ENCODE measurements at regions not wholly inside any gene's neighbourhood (a gene's known extent, or its start where the extent isn't known, plus 50 kb on each side); places are given as distances from the start of the nearest gene placed in this dataset.

DNA sequence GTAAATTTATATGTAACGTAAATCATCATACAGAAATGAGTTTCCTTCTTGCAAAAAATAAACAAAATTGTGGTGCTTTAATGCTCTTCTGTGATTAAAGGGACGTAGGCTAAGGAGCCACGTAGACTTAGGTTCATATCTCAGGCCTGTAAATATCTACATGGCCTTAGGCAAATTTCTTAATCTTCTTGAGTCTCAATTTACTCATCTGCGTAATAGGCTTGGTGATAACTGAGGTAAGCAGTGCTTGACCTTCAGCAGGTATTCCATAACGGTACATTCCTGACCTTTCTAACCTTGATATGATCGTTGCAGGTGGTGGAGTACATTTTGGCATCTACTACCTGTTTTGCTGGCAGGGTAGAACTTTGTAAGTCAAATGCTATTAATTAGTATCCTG is 65.2 kb upstream of the TLR3 start:
- in situ Hi-C loops (cut with MboI; ENCODE audit: low pct_ligation_motif_present in 1 of 4, low pct_unique_long_range_greater_than_20kb in 1 of 4, low sequenced_read_pairs in 3 of 4): no loop called here
- no peaks in the 10 kb centered on the region for H3K27me3 ChIP-seq
- no peaks in the 10 kb centered on the region for H3K9me3 ChIP-seq
- no peaks in the 10 kb centered on the region for H3K36me3 ChIP-seq
- no peak for DNase-seq
- no peak for TF ChIP-seq POLR2A (IDR thresholded peaks at IDR 0.05)
- TF ChIP-seq, protein P1, sequence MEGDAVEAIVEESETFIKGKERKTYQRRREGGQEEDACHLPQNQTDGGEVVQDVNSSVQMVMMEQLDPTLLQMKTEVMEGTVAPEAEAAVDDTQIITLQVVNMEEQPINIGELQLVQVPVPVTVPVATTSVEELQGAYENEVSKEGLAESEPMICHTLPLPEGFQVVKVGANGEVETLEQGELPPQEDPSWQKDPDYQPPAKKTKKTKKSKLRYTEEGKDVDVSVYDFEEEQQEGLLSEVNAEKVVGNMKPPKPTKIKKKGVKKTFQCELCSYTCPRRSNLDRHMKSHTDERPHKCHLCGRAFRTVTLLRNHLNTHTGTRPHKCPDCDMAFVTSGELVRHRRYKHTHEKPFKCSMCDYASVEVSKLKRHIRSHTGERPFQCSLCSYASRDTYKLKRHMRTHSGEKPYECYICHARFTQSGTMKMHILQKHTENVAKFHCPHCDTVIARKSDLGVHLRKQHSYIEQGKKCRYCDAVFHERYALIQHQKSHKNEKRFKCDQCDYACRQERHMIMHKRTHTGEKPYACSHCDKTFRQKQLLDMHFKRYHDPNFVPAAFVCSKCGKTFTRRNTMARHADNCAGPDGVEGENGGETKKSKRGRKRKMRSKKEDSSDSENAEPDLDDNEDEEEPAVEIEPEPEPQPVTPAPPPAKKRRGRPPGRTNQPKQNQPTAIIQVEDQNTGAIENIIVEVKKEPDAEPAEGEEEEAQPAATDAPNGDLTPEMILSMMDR (IDR thresholded peaks at IDR 0.05): no peak
- no peak for TF ChIP-seq POLR2AphosphoS5 (IDR thresholded peaks at IDR 0.05)
- TF ChIP-seq EP300 (IDR thresholded peaks at IDR 0.05; ENCODE audit: low read depth): no peak
- WGBS, 2 donors (ENCODE audit: low coverage in 1 of 2): 80 to 84% methylated on average over 6 of the region's 6 CpGs
- H3K27ac ChIP-seq: no peak overlapping the region
- intact Hi-C loops (cut with DNase I; ENCODE audit: low total_unique reads): no loop called here
- no peaks in the 10 kb centered on the region for H3K4me1 ChIP-seq
- no peak overlapping the region for H3K4me3 ChIP-seq

GRCh38 chr4:186008057-186008456 is 60.9 kb upstream of the TLR3 start:
- no peak for DNase-seq
- TF ChIP-seq POLR2AphosphoS5 (IDR thresholded peaks at IDR 0.05): no peak
- TF ChIP-seq, protein P1 (IDR thresholded peaks at IDR 0.05): no peak
- no peak for TF ChIP-seq POLR2A (IDR thresholded peaks at IDR 0.05)
- no peak for TF ChIP-seq EP300 (IDR thresholded peaks at IDR 0.05; ENCODE audit: low read depth)
- H3K36me3 ChIP-seq: no peaks in the 10 kb centered on the region
- in situ Hi-C loops (cut with MboI; ENCODE audit: low pct_ligation_motif_present in 1 of 4, low pct_unique_long_range_greater_than_20kb in 1 of 4, low sequenced_read_pairs in 3 of 4): no loop called here
- H3K9me3 ChIP-seq: no peaks in the 10 kb centered on the region
- 71 to 82% methylated on average over 4 to 5 of the region's 5 CpGs for WGBS, 2 donors (ENCODE audit: low coverage in 1 of 2)
- H3K4me1 ChIP-seq: no peaks in the 10 kb centered on the region
- H3K27ac ChIP-seq: no peak overlapping the region
- H3K4me3 ChIP-seq: no peak overlapping the region
- intact Hi-C loops (cut with DNase I; ENCODE audit: low total_unique reads): no loop called here
- H3K27me3 ChIP-seq: no peaks in the 10 kb centered on the region

GRCh38 chr4:186009976-186010375 is 59.0 kb upstream of the TLR3 start:
- in situ Hi-C loops (cut with MboI; ENCODE audit: low pct_ligation_motif_present in 1 of 4, low pct_unique_long_range_greater_than_20kb in 1 of 4, low sequenced_read_pairs in 3 of 4): no loop called here
- Histone ChIP-seq H3K4me1 (no peaks in the 10 kb centered on the region), H3K4me3 (no peak overlapping the region), H3K27me3 (no peaks in the 10 kb centered on the region), H3K9me3 (no peaks in the 10 kb centered on the region), H3K27ac (no peak overlapping the region), H3K36me3 (no peaks in the 10 kb centered on the region)
- TF ChIP-seq EP300 (IDR thresholded peaks at IDR 0.05; ENCODE audit: low read depth) (no peak), POLR2A (IDR thresholded peaks at IDR 0.05) (no peak), POLR2AphosphoS5 (IDR thresholded peaks at IDR 0.05) (no peak)
- TF ChIP-seq, protein P1 (IDR thresholded peaks at IDR 0.05): no peak
- no peak for DNase-seq
- intact Hi-C loops (cut with DNase I; ENCODE audit: low total_unique reads): no loop called here

DNA sequence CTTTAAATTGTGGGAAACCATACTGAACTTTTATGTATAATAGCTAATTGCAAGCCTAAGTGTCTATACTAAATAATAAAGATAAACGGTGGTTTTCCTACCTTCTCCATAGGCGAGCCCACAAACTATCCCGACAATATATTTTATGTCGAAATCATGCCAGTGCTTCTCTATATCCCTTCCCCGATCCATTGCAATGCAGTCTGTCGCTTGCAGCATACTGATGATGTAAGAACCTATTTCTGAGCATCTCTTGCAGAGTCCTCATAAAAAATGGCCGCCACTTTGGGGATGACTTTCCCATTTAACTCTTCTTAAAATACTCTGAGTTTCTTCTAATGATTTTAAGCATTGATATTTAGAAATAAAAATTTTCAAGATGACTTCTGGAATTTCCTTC is 58.1 kb upstream of the TLR3 start:
- no peaks in the 10 kb centered on the region for H3K27me3 ChIP-seq
- no peak overlapping the region for H3K4me3 ChIP-seq
- no peak overlapping the region for H3K27ac ChIP-seq
- H3K36me3 ChIP-seq: no peaks in the 10 kb centered on the region
- intact Hi-C loops (cut with DNase I; ENCODE audit: low total_unique reads): no loop called here
- TF ChIP-seq POLR2AphosphoS5 (IDR thresholded peaks at IDR 0.05) (no peak), EP300 (IDR thresholded peaks at IDR 0.05; ENCODE audit: low read depth) (no peak), POLR2A (IDR thresholded peaks at IDR 0.05) (no peak)
- TF ChIP-seq, protein P1 (IDR thresholded peaks at IDR 0.05): no peak
- no peak for DNase-seq
- 80 to 94% methylated on average over 6 to 7 of the region's 7 CpGs for WGBS, 2 donors (ENCODE audit: low coverage in 1 of 2)
- in situ Hi-C loops (cut with MboI; ENCODE audit: low pct_ligation_motif_present in 1 of 4, low pct_unique_long_range_greater_than_20kb in 1 of 4, low sequenced_read_pairs in 3 of 4): no loop called here
- no peaks in the 10 kb centered on the region for H3K4me1 ChIP-seq
- no peaks in the 10 kb centered on the region for H3K9me3 ChIP-seq
